ENCODE measurements at regions not wholly inside any gene's neighbourhood (a gene's known extent, or its start where the extent isn't known, plus 50 kb on each side); places are given as distances from the start of the nearest gene placed in this dataset.

GRCh38 chr18:41829647-41830516, 125.2 kb upstream of the PIK3C3 start:
- DNase-seq = peak; percentile 49

DNA sequence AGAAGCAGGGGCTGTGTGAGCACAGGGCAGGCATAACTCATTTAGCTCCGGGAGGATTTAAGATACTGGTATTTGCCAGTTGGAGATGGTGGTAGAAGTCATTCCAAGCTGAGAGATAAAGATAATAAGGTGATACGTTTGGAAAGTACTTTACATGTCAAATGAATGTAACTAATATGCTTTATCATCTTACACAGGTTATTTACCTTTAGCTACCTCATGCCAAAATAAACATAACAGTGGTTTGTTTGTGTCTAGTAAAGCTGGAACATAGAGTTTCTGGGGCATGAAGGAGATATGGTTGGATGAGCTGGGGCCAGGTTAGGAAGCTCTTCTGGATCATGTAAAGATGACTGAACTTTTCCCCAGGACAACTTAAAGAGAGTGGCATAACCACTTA, 126.9 kb upstream of the PIK3C3 start:
- DNase-seq = peak; percentile 63

GRCh38 chr18:41820784-41821183, 134.2 kb upstream of the PIK3C3 start:
- no peak for DNase-seq

GRCh38 chr18:41818381-41819355, 136.4 kb upstream of the PIK3C3 start:
- DNase-seq = no peak

GRCh38 chr18:41814651-41815050, 140.4 kb upstream of the PIK3C3 start:
- DNase-seq = no peak

DNA sequence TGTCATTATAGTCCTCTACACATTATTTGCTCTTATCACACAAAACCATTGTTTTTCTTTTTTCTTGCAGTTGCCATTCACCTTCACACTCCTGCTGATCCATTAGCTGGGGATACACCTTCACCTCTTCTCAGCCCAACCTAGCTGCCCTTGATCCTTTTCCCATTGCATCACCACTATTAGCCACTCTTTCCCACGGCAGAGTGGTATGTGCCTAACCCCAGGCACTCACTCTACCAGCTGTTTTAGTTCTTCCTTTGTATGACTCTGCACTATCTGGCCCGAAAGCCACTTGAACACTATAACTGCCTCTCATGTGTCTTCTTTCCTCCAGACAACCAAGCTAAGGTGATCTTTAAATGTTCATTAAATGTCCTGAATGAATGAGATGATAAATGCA, 145.4 kb upstream of the PIK3C3 start:
- DNase-seq = peak; percentile 40

DNA sequence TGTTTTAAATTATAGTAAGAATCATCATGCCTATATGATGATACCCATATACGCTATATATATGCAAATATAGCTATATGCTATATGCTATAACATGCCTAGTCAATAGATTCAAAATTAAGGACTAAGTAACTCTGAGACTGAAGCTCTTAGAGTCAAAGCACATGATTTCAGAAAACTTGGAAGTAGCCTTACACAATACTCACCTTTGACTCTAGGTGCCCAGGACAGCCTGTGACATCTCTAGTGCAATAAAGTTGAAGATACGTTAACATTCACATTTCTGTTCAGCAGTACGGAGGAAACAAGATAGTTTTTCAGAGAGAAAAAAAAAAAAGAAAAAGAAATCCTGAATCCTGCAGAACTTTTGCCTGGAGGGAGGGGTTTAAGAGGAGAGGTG, 149.7 kb upstream of the PIK3C3 start:
- no peak for DNase-seq

DNA sequence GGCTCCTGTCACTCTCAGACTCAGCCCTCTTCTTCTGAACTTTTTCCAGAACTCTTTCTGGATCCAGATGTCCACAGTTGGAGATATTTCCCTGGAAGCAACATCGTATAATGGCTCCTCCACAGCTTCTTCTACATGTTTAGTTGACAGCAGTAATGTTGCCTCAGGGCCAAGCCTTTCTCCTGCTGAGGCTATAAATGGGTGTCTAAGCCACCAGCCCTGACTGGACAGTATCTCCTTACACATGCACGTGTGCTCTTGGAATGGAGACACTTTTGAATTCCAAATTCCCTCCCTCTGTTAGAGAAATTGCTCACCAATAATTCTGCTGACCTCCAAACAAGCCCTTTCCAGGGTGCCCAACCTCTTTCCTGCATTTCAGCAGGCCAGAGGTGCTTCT, 156.2 kb upstream of the PIK3C3 start:
- peak; percentile 47 for DNase-seq

- no peak for DNase-seq
Observed at GRCh38 chr18:41790687-41791086, 164.3 kb upstream of the PIK3C3 start.

GRCh38 chr18:41789001-41789400, 166.0 kb upstream of the PIK3C3 start:
- DNase-seq = no peak

DNA sequence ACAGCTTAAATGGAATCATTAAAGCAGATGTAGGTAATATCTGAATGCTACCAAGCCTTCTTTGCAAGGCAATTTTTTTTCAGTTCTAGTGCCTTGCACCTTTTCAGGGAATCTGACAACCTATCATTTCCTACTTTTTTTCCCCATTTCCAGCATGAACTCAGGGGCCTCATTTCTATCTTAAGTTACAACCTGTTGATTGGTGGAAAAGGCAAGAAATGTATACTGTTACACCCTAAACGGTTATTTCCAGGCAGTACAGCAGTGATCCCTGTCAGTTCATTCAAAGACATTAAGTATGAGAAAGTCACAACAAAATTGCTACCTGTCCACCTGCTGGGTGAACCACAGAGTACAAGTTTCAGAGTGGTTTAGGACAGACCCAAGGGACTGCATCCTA, 171.2 kb upstream of the PIK3C3 start:
- no peak for DNase-seq

- DNase-seq = no peak
Observed at GRCh38 chr18:41783065-41783818, 171.8 kb upstream of the PIK3C3 start.

DNA sequence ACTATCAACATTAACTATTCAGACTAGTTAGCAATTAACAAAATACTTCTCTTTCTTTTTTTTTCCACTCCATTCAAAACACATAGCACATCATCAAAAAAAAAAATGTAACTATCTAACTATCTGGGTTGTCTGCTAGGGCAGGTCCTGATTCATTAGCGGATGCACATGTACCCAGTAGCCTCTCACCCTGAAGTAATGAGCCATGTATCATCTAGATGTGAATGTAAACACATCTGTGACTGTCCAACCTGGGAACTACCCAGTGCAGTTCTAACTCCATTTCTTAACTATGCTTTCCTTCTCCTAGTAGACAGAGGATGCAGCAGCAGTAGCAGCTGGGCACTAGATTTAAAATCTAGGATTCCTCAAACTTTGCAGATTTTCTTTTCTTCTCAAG, 183.1 kb upstream of the PIK3C3 start:
- DNase-seq = no peak

DNA sequence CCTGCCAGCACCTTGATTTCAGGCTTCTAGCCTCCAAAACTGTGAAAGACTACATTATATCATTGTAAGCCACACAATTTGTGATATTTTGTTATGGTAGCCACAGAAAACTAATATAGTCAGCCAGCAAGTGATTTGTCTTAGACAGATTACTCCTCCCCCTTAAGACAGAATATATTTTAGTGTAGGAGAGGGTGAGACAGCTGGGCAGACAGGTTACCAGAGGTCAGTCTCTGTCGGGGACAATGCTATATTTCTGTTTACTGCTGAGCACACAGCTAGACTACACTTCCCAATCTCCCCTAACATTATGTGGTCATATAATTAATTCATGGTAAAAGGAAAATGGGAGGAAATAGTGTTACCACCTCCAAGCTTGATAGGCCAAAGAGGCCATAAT, 185.8 kb upstream of the PIK3C3 start:
- no peak for DNase-seq

- no peak for DNase-seq
Observed at GRCh38 chr18:41768467-41768866, 186.6 kb upstream of the PIK3C3 start.

- DNase-seq = peak; percentile 75
Observed at GRCh38 chr18:41767960-41768359, 187.1 kb upstream of the PIK3C3 start.

DNA sequence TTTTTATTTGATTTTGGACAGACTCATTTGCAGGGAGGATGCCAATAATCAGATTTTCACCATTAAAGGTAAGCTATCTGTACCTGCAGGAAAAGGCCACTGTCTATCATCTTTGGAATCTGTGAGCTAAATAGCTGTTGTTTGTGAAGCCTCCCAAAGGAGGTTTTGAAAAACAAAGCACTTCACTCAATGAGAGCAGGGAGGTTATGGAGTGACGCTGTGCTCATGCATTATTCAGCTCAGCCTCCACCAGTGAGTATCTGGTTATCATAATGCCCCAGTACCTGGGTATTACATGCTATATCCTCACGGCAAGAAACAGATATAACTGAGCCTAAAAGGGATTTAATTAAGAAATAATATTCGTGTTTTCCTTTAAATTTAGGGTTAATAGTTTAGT, 189.6 kb upstream of the PIK3C3 start:
- no peak for DNase-seq

DNA sequence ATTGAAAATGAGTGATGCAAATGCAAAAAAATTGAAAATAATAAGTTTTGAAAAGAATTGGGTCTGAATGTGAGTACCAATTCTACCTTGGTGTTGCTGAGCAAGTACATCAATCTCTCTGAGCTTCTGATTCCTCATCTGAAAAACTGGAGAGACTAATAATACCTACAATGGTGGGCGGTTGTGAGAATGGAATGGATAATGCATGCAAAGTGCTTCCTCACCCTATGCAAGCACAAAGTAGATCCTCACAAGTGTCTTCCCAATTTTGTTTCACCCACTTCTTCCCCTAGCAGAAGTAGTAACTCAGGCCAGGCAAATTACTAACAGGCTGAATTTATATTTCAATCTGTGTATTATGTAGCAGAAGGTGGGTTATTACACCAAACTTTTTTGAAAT, 191.7 kb upstream of the PIK3C3 start:
- DNase-seq = no peak

GRCh38 chr18:41761333-41762018, 193.6 kb upstream of the PIK3C3 start:
- no peak for DNase-seq

DNA sequence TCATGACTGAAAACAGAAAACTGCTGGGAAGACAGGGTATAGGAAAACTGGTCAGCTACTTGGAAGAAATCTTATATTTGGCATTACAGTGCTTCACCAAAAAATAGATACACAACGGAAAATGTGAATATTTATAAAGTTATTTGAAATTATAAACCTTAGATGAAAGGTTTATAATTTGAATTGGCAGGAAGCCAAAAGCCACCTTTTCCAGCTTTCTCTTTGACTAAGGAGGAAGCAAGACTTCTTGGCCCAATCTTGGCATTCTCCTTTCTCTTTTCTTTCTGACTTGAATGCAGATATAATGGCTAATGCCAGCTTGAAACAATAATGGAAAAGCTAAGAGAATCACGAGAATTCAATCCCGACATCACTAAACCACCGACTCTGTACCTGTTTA, 196.5 kb upstream of the PIK3C3 start:
- no peak for DNase-seq

DNA sequence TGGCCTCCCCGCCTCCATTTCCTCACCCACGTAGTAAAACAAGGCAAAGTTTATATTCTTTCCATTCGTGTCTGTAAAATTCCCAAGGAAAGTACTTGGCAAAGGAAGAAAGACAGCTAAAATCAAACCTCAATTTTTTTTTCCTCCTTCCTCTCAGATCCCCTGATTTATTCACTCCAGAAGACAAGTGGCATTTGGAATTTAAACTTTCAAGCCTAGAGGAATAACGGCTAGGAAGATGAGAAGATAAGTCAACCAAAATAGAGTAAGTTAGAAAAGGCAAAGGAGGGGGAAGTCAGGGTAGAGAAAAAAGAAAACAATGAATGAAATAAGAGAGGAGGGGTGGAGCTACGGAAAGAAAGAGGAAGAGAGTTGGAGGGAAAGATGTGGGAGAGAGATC, 198.9 kb upstream of the PIK3C3 start:
- no peak for DNase-seq

DNA sequence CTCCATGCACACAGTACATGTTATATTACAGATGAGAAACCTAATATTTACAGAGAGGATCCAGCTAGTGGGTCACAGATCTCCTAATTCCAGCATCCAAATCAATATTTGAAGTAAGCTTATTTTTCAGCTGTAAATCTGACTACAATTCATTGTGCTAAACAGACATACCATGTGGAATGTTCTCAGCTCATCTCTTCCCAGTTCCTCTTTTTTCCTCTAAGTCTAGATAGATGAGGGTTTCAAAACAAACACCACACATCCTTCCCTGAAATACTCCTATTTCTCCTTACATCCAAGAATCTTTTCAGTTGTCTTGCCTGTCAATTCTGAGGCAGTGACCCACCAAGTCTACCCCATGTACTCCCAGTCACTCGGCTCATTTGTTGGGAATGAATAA, 200.7 kb upstream of the PIK3C3 start:
- DNase-seq = no peak

- no peak for DNase-seq
Observed at GRCh38 chr18:41753826-41754225, 201.2 kb upstream of the PIK3C3 start.

All from NCI-H146 (cell line).